ENCODE measurements at regions not wholly inside any gene's neighbourhood (a gene's known extent, or its start where the extent isn't known, plus 50 kb on each side); places are given as distances from the start of the nearest gene placed in this dataset.

GRCh38 chr6:166820070-166820469, 136.3 kb downstream of the RNASET2 start:
- TF ChIP-seq TAF1 (IDR thresholded peaks at IDR 0.05; ENCODE audit: borderline replicate concordance, insufficient read depth, low read length) (no peak), POLR2AphosphoS5 (IDR thresholded peaks at IDR 0.05; ENCODE audit: low read depth, low read length) (no peak), REST (IDR thresholded peaks at IDR 0.05; ENCODE audit: insufficient read depth in 1 of 2, low read depth in 2 of 2, low read length in 2 of 2) (no peak)

Data from PFSK-1 (cell line).